ENCODE measurements at regions not wholly inside any gene's neighbourhood (a gene's known extent, or its start where the extent isn't known, plus 50 kb on each side); places are given as distances from the start of the nearest gene placed in this dataset.

GRCh38 chr2:220279372-220279771 lies 651.9 kb downstream of the SLC4A3 start:
- WGBS (ENCODE audit: extremely low coverage, insufficient read length, low lambda C conversion rate): no CpG with 5 or more reads among the region's 2 CpGs
- Histone ChIP-seq H4K91ac (ENCODE audit: insufficient read length, low read depth, low read length) (no peak overlapping the region), H3K9ac (ENCODE audit: extremely low read depth, insufficient read length, low read length) (no peak overlapping the region), H2BK15ac (ENCODE audit: low read depth, low read length) (no peak overlapping the region), H3K4me1 (ENCODE audit: insufficient read depth, low read length) (no peaks in the 10 kb centered on the region), H3K23me2 (ENCODE audit: insufficient read length, low read depth, low read length, poor library complexity, severe bottlenecking) (no peaks in the 10 kb centered on the region), H3K4ac (ENCODE audit: low read depth, low read length) (no peak overlapping the region), H3K9me3 (ENCODE audit: control insufficient read depth, low read depth, low read length) (no peaks in the 10 kb centered on the region), H4K20me1 (ENCODE audit: control insufficient read depth, insufficient read depth, insufficient read length) (no peaks in the 10 kb centered on the region), H3K27me3 (ENCODE audit: insufficient read depth, low read length) (no peaks in the 10 kb centered on the region), H3K79me1 (ENCODE audit: insufficient read depth, low read depth, low read length, poor library complexity, severe bottlenecking) (no peaks in the 10 kb centered on the region), H3K4me2 (ENCODE audit: insufficient read depth, insufficient read length, low read length) (no peak overlapping the region), H3K14ac (ENCODE audit: insufficient read depth, low read length) (no peak overlapping the region), H4K5ac (ENCODE audit: insufficient read length, low read depth, low read length) (no peak overlapping the region), H3K23ac (ENCODE audit: insufficient read length, low read depth, low read length) (no peak overlapping the region), H2AK5ac (ENCODE audit: insufficient read length, low read length) (no peak overlapping the region), H3K18ac (ENCODE audit: insufficient read length, low read depth, low read length) (no peak overlapping the region), H3K56ac (ENCODE audit: insufficient read length, low read depth, low read length) (no peak overlapping the region), H2BK12ac (ENCODE audit: insufficient read length, low read depth, low read length) (no peak overlapping the region), H2BK120ac (ENCODE audit: low read depth, low read length, poor library complexity, severe bottlenecking) (no peak overlapping the region), H3T11ph (ENCODE audit: low read length) (no peak overlapping the region), H4K8ac (replicated peaks; ENCODE audit: insufficient read length, low read depth, low read length) (no peak overlapping the region), H2BK20ac (ENCODE audit: low read depth, low read length, poor library complexity, severe bottlenecking) (no peak overlapping the region), H2BK5ac (ENCODE audit: insufficient read length, low read length) (no peak overlapping the region), H3K27ac (ENCODE audit: insufficient read length, low read depth, low read length) (no peak overlapping the region), H2AFZ (ENCODE audit: low read length) (no peak overlapping the region), H3K79me2 (ENCODE audit: insufficient read depth, low read length) (no peaks in the 10 kb centered on the region)
- Mint-ChIP-seq H3K4me1 (no peaks in the 10 kb centered on the region), H3K9me3 (peaks cover 0 to 3% of the 10 kb centered on the region in 2 experiments; a peak in 1 of 5 replicates), H3K36me3 (ENCODE audit: insufficient read depth in 1 of 3, low read depth in 3 of 3) (no peaks in the 10 kb centered on the region; a peak in 1 of 7 replicates), H3K27me3 (ENCODE audit: low read depth) (no peaks in the 10 kb centered on the region), H3K4me3 (no peak overlapping the region), H3K27ac (no peak overlapping the region)
- TF ChIP-seq CTCF (conservative IDR thresholded peaks at IDR 0.05): no peak
- DNase-seq: no peak
